DMS 273 (cell line): ENCODE measurements at regions not wholly inside any gene's neighbourhood (a gene's known extent, or its start where the extent isn't known, plus 50 kb on each side); places are given as distances from the start of the nearest gene placed in this dataset.
A peak's percentile ranks its signal among the peaks of the same experiment; 100 is the strongest.
"Not testable (repeated sequence)": the region's sequence is repeated elsewhere in the genome, so short reads cannot be mapped to it uniquely, and the experiment has no call there.

Source experiments
- DNase-seq: peaks from one replicate; lab custom pipeline; 2025; ENCODE audit not compliant: unreplicated experiment; lab: John Stamatoyannopoulos, UW

DNA sequence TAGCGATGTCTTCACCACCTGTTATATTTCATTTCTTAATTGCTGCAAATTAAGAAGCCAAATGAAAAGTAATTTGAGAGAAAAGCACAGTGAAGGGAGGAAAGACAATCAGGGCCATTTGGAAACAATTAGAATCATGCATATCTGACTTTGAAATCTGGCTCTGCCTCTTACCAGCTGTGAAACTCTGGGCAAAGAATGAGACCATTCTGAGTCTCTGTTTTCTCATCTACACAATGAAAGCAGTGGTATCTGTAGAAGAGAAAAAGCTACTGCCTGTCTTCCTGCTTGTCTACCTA is 334.5 kb upstream of the CYRIA start:
- no peak for DNase-seq

DNA sequence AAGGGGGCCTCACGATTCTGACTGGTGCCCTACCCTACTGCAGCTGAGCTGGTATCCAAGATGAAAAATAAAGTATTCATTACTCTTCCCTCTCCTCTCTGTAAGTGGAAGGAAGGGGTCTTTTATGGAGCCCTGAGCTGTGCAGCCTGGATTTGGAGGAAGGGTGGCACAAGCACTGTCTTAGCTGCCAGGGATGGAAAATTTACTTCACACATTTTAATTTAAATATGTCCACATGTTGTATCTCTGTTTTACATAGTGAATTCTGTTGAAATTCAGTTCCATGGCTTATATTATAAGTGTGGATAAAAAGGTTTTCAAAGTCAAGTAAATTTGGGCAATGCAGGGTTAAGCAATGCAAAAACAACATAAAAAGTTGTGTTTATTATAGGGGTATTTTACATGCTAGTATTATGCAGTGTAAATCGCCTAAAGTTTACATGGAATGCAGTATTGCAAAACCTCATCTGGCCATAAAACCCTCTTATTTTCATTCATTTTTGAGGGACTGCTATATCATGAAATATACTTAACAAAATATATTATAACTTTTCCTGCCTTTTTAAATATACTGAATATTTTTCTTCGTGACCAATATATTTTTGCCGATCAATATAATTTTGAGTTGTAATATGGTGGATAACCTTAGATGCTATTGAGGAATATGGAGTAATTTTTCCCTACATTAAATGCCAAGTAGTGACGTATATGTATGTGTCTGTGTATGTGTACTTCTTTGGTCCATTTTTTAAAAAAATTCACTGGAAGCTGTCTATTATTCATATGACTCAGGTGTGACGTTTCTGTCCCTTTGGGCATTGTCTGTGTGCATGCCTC is 333.9 kb upstream of the CYRIA start:
- no peak for DNase-seq

DNA sequence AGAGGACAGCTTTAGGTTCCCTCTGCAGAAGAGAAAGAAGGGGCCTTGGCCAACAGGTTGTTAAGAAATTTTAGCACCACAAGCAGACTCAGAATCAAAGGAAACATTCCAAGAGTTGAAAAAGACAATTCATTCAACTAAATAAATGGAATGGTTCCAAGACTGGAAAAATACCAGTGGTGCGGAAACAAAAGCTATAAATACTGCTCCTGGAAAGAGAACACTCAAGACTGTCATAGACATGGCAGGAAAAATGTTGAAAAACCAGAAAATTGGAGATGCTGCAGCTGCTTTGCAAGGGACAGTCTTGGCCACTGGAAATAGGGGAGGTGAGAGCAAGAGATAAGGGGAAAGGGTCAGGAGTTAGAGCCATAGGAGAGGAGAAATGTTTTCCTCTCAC is 312.7 kb upstream of the CYRIA start:
- DNase-seq, result no peak

- DNase-seq, result no peak
Measured at GRCh38 chr2:16974688-16975087, 309.1 kb upstream of the CYRIA start.

GRCh38 chr2:16973586-16974286 is 308.1 kb upstream of the CYRIA start:
- DNase-seq, result no peak

GRCh38 chr2:16972276-16972675 is 306.6 kb upstream of the CYRIA start:
- no peak for DNase-seq

GRCh38 chr2:16971722-16972234 is 306.1 kb upstream of the CYRIA start:
- no peak for DNase-seq

- DNase-seq, result not testable (repeated sequence)
Measured at GRCh38 chr2:16970948-16971347, 305.3 kb upstream of the CYRIA start.

DNA sequence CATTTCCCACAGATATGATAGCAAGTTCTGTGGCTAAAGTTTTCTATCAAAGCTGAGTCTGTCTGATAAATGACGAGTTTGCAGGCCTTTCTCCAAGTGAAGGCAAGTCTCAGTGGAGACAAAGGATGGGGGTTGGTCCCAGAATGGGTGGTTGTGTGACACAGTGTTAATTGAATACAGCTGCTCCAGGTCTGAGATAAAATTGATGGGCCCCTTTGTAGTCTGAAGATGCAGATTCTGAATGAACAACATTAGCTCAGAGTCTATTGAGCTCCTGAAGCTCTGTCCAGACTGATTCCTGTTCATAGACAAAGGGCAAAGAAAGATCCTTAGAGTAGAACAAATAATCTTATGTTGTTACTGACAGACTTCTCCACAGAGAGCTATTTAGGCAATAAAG is 296.9 kb upstream of the CYRIA start:
- no peak for DNase-seq

GRCh38 chr2:16960579-16960978 is 294.9 kb upstream of the CYRIA start:
- DNase-seq, result no peak

- DNase-seq, result no peak
Measured at GRCh38 chr2:16958266-16958665, 292.6 kb upstream of the CYRIA start.

- DNase-seq, result no peak
Measured at GRCh38 chr2:16952805-16953204, 287.2 kb upstream of the CYRIA start.

GRCh38 chr2:16952368-16952767 is 286.7 kb upstream of the CYRIA start:
- no peak for DNase-seq

- DNase-seq, result no peak
Measured at GRCh38 chr2:16950436-16950835, 284.8 kb upstream of the CYRIA start.

GRCh38 chr2:16948710-16949109 is 283.1 kb upstream of the CYRIA start:
- no peak for DNase-seq

DNA sequence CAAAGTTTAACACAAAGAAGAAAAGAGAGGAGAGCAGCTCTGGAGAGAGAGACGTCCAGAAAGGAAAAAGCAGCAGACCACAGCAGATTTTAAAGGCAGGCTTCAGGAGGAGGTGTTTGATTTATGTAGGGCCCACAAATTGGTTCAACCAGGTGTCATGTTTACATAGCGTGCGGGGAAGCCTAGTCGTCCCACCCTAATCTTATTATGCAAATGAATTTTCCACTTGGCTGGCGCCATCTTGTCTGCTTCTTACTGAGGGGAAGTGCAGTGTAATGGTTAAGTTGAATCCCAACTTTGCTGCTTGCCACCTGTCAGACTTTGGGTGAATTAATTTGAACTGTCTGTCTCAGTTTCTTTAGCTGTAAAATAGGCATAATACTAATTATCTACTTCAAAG is 282.4 kb upstream of the CYRIA start:
- DNase-seq, result peak; percentile 2

DNA sequence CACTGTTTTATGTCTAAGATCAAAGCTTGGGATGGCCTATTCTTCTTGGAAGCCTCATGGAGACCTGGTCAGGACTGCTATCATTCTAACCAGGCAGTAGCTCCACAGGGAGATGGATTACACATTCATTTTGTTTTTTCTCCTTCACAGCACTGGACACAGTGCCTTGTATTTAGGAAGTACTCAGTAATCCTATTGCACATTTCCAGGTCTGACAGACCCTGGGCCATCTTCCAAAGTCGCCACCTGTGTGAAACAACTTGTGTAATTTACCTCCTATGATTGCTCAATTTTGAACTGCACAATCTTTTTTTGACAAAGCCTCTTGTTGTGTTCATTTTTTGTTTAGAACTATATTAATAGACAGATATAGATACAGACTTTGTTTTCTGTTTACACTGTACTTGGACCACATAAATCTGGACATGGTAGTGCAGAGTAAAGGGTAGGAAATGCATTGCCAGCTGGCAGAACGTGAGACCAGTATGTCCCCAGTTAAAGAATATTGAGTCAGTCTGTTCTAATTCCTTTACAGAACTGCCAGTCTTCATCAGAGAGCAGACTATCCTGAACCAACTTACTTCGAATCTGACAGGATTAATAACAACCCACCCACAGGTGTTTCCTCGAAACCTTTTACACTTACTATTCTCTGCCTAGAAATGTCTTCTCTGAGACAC is 277.8 kb upstream of the CYRIA start:
- no peak for DNase-seq

DNA sequence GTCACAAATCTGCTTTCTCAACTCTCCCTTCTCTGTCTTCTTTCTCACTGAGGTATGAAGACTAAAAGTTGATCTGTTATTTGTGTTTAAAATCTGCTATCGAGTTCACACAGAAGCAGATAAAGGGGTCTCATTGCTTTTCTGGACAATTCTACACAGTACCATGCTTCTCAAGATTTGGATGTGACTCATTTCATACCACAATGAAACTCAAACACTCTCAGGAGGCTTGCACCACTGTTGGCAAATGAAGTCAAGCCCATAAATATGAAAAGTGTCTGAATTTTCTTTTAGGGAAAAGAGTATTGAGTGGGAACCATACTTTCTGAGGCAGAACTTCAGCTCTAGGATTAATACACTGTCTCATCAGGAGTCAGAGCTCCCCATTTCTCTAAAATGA is 274.6 kb upstream of the CYRIA start:
- DNase-seq, result no peak

DNA sequence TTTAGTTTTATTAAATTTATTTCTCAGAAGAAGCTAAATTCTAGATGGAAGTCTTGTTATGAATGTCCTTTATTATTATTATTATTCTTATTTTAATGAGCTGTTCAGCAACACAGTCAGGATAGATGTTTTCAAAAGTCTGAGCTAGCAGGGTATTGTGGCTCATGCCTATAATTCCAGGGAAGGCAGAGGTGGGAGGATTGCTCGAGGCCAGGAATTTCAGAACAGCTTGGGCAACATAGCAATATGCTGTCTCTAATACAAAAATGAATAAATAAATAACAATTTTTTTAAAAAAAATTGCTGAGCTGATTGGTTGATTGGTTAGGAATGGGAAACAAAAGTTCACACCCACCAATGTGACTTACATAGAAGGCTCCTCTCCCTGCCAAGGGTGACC is 274.1 kb upstream of the CYRIA start:
- no peak for DNase-seq

- DNase-seq, result no peak
Measured at GRCh38 chr2:16933355-16933754, 267.7 kb upstream of the CYRIA start.

DNA sequence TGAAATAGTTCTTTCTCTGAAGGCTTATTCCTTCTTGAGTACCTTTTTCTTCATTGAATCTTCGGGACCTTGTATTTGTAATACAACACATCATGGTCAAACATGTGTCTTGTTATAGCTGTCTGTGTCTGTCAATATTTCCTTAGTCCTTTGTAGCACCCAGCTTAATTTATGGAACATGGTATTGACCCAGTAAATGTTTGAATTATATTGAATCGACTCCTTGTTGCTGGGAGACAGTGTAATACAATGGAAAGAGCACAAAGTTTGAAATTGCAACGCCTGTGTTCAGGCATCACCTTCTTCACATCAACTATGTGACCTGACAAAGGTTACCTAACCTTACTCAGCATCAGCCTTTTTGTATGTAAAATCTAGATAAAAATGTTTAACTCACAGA is 267.2 kb upstream of the CYRIA start:
- no peak for DNase-seq

DNA sequence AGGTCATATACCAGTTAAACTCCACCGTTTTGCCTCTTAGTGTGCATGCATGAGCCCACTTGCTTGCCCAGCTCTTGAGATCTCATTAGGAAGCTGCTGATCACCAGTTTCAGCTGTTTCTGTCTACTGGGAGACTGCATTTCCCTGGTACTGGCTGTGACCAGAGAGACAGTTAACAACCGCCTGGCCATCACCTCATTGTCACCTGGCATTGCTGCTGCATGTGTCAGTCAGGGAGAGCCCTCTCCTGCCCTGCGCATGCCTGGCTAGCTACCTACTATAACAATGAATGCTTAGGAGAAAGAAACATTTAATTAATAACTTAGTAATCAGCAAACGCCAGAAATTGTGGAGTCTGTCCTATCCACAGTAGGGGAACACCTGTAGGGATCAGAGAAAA is 265.8 kb upstream of the CYRIA start:
- DNase-seq, result no peak
